ENCODE measurements at regions not wholly inside any gene's neighbourhood (a gene's known extent, or its start where the extent isn't known, plus 50 kb on each side); places are given as distances from the start of the nearest gene placed in this dataset.

DNA sequence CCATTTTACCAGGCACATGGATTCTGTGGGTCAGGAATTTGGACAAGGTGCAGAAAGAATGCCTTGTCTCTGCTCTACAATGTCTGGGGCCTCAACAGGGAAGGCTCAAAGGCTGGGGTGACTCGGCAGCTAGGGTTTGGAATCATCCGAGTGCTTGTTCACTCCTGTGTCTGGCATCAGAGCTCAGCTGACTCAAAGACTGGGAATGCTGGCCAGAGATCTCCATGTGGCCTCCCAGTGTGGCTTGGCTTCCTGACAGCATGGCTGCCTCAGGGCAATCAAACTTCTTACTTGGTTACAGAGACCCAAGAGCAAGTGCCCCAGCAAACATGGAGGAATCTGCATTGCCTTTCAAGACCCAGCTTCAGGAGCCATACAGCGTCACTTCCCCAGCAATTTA lies 110.5 kb downstream of the TOMM20 start:
- H3K36me3 ChIP-seq (ENCODE audit: control insufficient read depth in 2 of 2, insufficient read depth in 2 of 2, low read length in 2 of 2) = no peaks in the 10 kb centered on the region
- H3K9ac ChIP-seq (ENCODE audit: low read length in 2 of 2) = no peak overlapping the region
- no peaks in the 10 kb centered on the region for H3K27me3 ChIP-seq (ENCODE audit: control insufficient read depth in 1 of 2, insufficient read depth in 2 of 2, low read length in 2 of 2)
- no peak overlapping the region for H3K27ac ChIP-seq (ENCODE audit: low read length)
- peaks cover 0 to 6% of the 10 kb centered on the region in 2 donors for H3K9me3 ChIP-seq (ENCODE audit: control insufficient read depth in 2 of 2, low read length in 2 of 2)
- H3K4me3 ChIP-seq (ENCODE audit: low read length in 2 of 2) = no peak overlapping the region
- peaks cover 11% of the 10 kb centered on the region for H3K4me1 ChIP-seq (ENCODE audit: control insufficient read depth, insufficient read depth, low read length)

DNA sequence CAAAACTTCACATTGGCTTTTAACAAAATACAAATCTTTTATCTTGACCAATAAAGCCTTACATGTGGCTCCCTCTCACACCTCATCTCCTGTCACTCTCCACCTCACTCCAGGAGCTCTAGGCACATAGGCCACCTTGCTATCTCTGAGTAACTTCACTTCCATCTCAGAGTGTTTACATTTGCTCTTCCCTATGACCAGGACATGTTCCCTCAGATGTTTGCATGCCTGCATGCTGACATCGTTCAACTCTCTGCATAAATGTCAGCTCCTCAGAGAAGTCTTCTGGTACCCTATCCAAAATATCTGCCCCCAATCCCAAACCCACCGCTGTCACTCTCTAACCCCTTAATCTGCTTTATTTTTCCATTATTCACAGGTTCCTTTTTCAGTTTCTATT lies 110.9 kb downstream of the TOMM20 start:
- Histone ChIP-seq H3K4me1 (ENCODE audit: control insufficient read depth, insufficient read depth, low read length) (peaks cover 11% of the 10 kb centered on the region), H3K36me3 (ENCODE audit: control insufficient read depth in 2 of 2, insufficient read depth in 2 of 2, low read length in 2 of 2) (no peaks in the 10 kb centered on the region), H3K9ac (ENCODE audit: low read length in 2 of 2) (no peak overlapping the region), H3K9me3 (ENCODE audit: control insufficient read depth in 2 of 2, low read length in 2 of 2) (peaks cover 0 to 6% of the 10 kb centered on the region in 2 donors), H3K27ac (ENCODE audit: low read length) (no peak overlapping the region), H3K27me3 (ENCODE audit: control insufficient read depth in 1 of 2, insufficient read depth in 2 of 2, low read length in 2 of 2) (no peaks in the 10 kb centered on the region), H3K4me3 (ENCODE audit: low read length in 2 of 2) (no peak overlapping the region)

- H3K4me1 ChIP-seq (ENCODE audit: control insufficient read depth, insufficient read depth, low read length) = peaks cover 10% of the 10 kb centered on the region
Observed at GRCh38 chr1:235017191-235017590, 111.4 kb downstream of the TOMM20 start.

GRCh38 chr1:235015291-235015985 lies 113.2 kb downstream of the TOMM20 start:
- no peak overlapping the region for H3K9ac ChIP-seq (ENCODE audit: low read length in 2 of 2)
- H3K36me3 ChIP-seq (ENCODE audit: control insufficient read depth in 2 of 2, insufficient read depth in 2 of 2, low read length in 2 of 2) = no peaks in the 10 kb centered on the region
- peaks cover 5% of the 10 kb centered on the region for H3K4me1 ChIP-seq (ENCODE audit: control insufficient read depth, insufficient read depth, low read length)
- peaks cover 0 to 6% of the 10 kb centered on the region in 2 donors for H3K9me3 ChIP-seq (ENCODE audit: control insufficient read depth in 2 of 2, low read length in 2 of 2)
- H3K27me3 ChIP-seq (ENCODE audit: control insufficient read depth in 1 of 2, insufficient read depth in 2 of 2, low read length in 2 of 2) = no peaks in the 10 kb centered on the region
- no peak overlapping the region for H3K27ac ChIP-seq (ENCODE audit: low read length)
- H3K4me3 ChIP-seq (ENCODE audit: low read length in 2 of 2) = no peak overlapping the region

More at GRCh38 chr1:235017191-235017590, 111.4 kb downstream of the TOMM20 start:
- Histone ChIP-seq H3K4me3 (ENCODE audit: low read length in 2 of 2) (no peak overlapping the region), H3K27me3 (ENCODE audit: control insufficient read depth in 1 of 2, insufficient read depth in 2 of 2, low read length in 2 of 2) (no peaks in the 10 kb centered on the region), H3K27ac (ENCODE audit: low read length) (no peak overlapping the region), H3K9ac (ENCODE audit: low read length in 2 of 2) (no peak overlapping the region), H3K9me3 (ENCODE audit: control insufficient read depth in 2 of 2, low read length in 2 of 2) (peaks cover 0 to 6% of the 10 kb centered on the region in 2 donors), H3K36me3 (ENCODE audit: control insufficient read depth in 2 of 2, insufficient read depth in 2 of 2, low read length in 2 of 2) (no peaks in the 10 kb centered on the region)

- H3K4me1 ChIP-seq (ENCODE audit: control insufficient read depth, insufficient read depth, low read length) = peaks cover 5% of the 10 kb centered on the region
- H3K9me3 ChIP-seq (ENCODE audit: control insufficient read depth in 2 of 2, low read length in 2 of 2) = peaks cover 0 to 6% of the 10 kb centered on the region in 2 donors
- no peak overlapping the region for H3K9ac ChIP-seq (ENCODE audit: low read length in 2 of 2)
- no peak overlapping the region for H3K27ac ChIP-seq (ENCODE audit: low read length)
- no peaks in the 10 kb centered on the region for H3K27me3 ChIP-seq (ENCODE audit: control insufficient read depth in 1 of 2, insufficient read depth in 2 of 2, low read length in 2 of 2)
- H3K36me3 ChIP-seq (ENCODE audit: control insufficient read depth in 2 of 2, insufficient read depth in 2 of 2, low read length in 2 of 2) = no peaks in the 10 kb centered on the region
- no peak overlapping the region for H3K4me3 ChIP-seq (ENCODE audit: low read length in 2 of 2)
Observed at GRCh38 chr1:235014756-235015155, 113.9 kb downstream of the TOMM20 start.

- peaks cover 5% of the 10 kb centered on the region for H3K4me1 ChIP-seq (ENCODE audit: control insufficient read depth, insufficient read depth, low read length)
- no peak overlapping the region for H3K27ac ChIP-seq (ENCODE audit: low read length)
- no peak overlapping the region for H3K4me3 ChIP-seq (ENCODE audit: low read length in 2 of 2)
- no peak overlapping the region for H3K9ac ChIP-seq (ENCODE audit: low read length in 2 of 2)
- peaks cover 0 to 6% of the 10 kb centered on the region in 2 donors for H3K9me3 ChIP-seq (ENCODE audit: control insufficient read depth in 2 of 2, low read length in 2 of 2)
- no peaks in the 10 kb centered on the region for H3K36me3 ChIP-seq (ENCODE audit: control insufficient read depth in 2 of 2, insufficient read depth in 2 of 2, low read length in 2 of 2)
- no peaks in the 10 kb centered on the region for H3K27me3 ChIP-seq (ENCODE audit: control insufficient read depth in 1 of 2, insufficient read depth in 2 of 2, low read length in 2 of 2)
Observed at GRCh38 chr1:235013512-235013911, 115.1 kb downstream of the TOMM20 start.

DNA sequence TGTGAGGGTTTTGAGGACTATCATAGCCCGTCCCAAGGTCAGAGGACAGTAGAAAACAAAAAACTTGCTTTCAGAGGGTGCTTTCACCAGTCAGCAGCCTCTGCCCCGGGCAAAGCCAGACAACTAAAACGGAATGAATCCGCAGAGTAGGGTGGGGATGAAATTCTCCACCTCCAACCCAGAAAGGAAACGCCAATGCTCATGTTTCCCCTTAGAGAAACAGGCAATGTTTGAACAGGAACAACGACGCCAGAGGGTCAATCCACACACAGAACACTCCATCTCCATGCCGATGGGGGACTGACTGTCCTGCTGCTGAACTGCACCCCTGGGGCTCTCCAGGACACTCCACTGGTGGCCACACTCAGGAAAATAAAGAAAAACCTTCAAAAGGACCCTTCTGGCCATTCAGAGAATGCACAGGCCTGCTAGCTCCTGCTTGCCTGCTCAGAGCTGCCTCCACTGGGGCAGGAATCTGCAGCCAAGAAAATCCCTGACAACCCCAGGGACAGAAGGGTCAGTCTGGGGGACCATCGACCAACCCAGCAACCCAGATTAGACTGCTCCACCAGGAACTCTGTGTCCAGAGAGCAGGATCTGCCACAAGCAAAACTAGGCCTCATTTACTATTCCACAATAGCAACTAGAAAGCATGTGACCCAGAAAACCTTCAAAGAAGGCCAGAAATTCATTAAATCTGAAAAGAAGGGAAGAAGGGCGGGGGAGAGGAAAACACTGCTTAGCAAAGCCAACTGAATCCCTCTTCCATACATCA lies 116.0 kb downstream of the TOMM20 start:
- peaks cover under 1% of the 10 kb centered on the region for H3K4me1 ChIP-seq (ENCODE audit: control insufficient read depth, insufficient read depth, low read length)
- H3K27me3 ChIP-seq (ENCODE audit: control insufficient read depth in 1 of 2, insufficient read depth in 2 of 2, low read length in 2 of 2) = no peaks in the 10 kb centered on the region
- H3K9ac ChIP-seq (ENCODE audit: low read length in 2 of 2) = no peak overlapping the region
- H3K4me3 ChIP-seq (ENCODE audit: low read length in 2 of 2) = no peak overlapping the region
- H3K36me3 ChIP-seq (ENCODE audit: control insufficient read depth in 2 of 2, insufficient read depth in 2 of 2, low read length in 2 of 2) = no peaks in the 10 kb centered on the region
- H3K27ac ChIP-seq (ENCODE audit: low read length) = no peak overlapping the region
- peaks cover 0 to 4% of the 10 kb centered on the region in 2 donors for H3K9me3 ChIP-seq (ENCODE audit: control insufficient read depth in 2 of 2, low read length in 2 of 2)

DNA sequence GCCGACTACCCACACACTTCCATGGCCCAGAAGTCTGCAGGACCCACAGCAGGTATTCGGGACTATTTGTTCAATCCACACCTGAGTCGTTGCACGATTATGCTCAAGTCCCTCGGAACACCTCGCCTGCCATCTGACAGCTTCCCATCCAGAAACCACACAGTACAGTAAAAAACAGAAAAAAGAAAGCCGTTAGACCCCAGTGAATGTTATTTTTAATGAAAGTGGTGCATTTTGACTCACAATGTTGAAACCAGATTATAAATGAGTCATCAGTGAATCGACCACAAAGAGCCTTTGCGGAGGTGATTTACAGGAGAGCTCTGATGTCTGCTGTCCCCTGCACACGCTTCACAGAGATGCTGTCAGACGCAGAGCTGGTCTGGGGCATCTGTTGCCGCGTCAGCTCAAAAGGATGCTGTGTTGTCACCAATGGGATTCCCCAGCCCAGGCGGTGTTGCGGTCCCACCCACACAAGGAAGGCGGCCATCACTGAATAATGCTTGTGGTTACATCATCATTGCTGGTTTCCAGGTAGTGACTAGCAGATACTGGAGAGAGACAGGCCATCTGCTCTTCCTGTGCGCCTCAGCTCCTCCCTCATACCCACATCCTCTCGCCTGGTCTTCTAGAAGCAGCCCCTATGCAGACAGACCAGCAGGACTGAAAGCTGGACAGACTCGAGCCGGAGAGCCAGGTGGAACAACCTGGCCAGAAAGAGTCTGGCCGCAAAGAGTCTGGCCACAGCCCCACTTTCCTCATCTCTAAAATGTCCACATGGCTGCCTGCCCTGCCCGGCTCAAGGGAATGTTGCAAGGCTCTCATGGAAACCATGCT lies 116.8 kb downstream of the TOMM20 start:
- Histone ChIP-seq H3K36me3 (ENCODE audit: control insufficient read depth in 2 of 2, insufficient read depth in 2 of 2, low read length in 2 of 2) (no peaks in the 10 kb centered on the region), H3K27ac (ENCODE audit: low read length) (no peak overlapping the region), H3K4me3 (ENCODE audit: low read length in 2 of 2) (no peak overlapping the region), H3K4me1 (ENCODE audit: control insufficient read depth, insufficient read depth, low read length) (no peaks in the 10 kb centered on the region), H3K9ac (ENCODE audit: low read length in 2 of 2) (no peak overlapping the region), H3K27me3 (ENCODE audit: control insufficient read depth in 1 of 2, insufficient read depth in 2 of 2, low read length in 2 of 2) (no peaks in the 10 kb centered on the region), H3K9me3 (ENCODE audit: control insufficient read depth in 2 of 2, low read length in 2 of 2) (peaks cover 0 to 4% of the 10 kb centered on the region in 2 donors)

DNA sequence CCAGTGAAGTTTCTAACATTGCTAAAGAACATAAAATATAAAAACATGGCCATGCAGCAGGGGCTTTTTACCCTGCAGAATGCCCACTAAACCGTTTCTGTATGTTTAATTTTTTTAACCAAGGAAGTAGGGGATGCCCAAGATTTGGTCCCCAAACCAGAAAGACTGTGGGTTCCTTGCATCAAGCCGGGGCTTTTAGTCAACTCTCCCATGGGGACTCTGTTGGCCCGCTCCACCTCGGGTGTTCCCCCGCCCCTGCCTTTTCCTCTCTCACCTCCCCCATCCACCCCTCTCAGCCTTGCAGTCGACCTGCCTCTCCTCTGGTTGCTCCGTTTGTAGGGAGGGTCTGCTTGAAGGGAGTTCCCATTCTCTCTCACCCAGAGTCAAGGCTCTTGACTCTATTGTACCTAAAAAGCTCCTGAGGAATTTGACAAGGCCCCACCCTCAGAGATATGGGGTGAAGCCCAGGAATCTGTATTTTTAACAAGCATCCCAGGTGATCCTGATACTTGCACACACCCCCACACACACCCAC lies 117.5 kb downstream of the TOMM20 start:
- Histone ChIP-seq H3K27me3 (ENCODE audit: control insufficient read depth in 1 of 2, insufficient read depth in 2 of 2, low read length in 2 of 2) (no peaks in the 10 kb centered on the region), H3K27ac (ENCODE audit: low read length) (no peak overlapping the region), H3K36me3 (ENCODE audit: control insufficient read depth in 2 of 2, insufficient read depth in 2 of 2, low read length in 2 of 2) (no peaks in the 10 kb centered on the region), H3K4me3 (ENCODE audit: low read length in 2 of 2) (no peak overlapping the region), H3K9ac (ENCODE audit: low read length in 2 of 2) (no peak overlapping the region), H3K4me1 (ENCODE audit: control insufficient read depth, insufficient read depth, low read length) (no peaks in the 10 kb centered on the region), H3K9me3 (ENCODE audit: control insufficient read depth in 2 of 2, low read length in 2 of 2) (peaks cover 0 to 4% of the 10 kb centered on the region in 2 donors)

DNA sequence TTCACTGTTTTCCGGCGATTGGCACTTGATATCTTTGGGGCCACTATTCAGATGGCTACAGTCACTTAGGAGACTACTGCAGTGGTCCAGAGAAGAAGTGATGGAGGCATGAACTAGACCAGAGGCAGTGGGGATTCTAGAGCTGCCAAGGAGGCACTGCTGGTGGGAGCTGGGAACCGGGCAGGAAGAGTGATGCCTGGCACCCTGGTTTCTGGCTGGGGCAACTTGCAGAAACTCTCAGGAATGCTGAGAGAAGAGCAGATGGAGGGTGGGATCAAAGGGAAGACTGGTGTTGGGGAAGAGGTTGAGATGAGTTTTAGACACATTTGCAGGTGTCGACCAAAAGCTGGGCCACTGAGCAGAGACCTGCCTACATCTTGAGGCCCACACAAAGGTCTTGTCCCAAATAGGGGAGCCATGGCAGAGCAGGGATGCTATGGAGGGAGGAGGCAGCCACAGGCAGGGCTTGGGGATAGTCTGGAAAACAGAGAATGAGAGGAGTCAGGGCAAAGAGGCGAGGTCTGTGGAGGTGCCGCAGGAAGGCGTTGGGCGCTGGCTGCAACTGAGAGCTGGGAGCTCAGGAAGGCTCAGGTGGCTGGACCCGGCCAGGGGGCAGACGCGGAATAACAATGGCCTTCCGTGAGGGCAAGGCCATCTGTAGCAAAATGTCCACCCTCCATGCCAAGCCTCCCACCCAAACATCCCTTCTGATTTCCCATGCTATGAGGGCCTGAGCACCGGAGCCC lies 118.9 kb downstream of the TOMM20 start:
- no peak overlapping the region for H3K4me3 ChIP-seq (ENCODE audit: low read length in 2 of 2)
- no peaks in the 10 kb centered on the region for H3K27me3 ChIP-seq (ENCODE audit: control insufficient read depth in 1 of 2, insufficient read depth in 2 of 2, low read length in 2 of 2)
- no peak overlapping the region for H3K9ac ChIP-seq (ENCODE audit: low read length in 2 of 2)
- no peaks in the 10 kb centered on the region for H3K4me1 ChIP-seq (ENCODE audit: control insufficient read depth, insufficient read depth, low read length)
- H3K9me3 ChIP-seq (ENCODE audit: control insufficient read depth in 2 of 2, low read length in 2 of 2) = peaks cover 0 to 4% of the 10 kb centered on the region in 2 donors
- no peaks in the 10 kb centered on the region for H3K36me3 ChIP-seq (ENCODE audit: control insufficient read depth in 2 of 2, insufficient read depth in 2 of 2, low read length in 2 of 2)
- H3K27ac ChIP-seq (ENCODE audit: low read length) = no peak overlapping the region
